ENCODE measurements at regions not wholly inside any gene's neighbourhood (a gene's known extent, or its start where the extent isn't known, plus 50 kb on each side); places are given as distances from the start of the nearest gene placed in this dataset.

DNA sequence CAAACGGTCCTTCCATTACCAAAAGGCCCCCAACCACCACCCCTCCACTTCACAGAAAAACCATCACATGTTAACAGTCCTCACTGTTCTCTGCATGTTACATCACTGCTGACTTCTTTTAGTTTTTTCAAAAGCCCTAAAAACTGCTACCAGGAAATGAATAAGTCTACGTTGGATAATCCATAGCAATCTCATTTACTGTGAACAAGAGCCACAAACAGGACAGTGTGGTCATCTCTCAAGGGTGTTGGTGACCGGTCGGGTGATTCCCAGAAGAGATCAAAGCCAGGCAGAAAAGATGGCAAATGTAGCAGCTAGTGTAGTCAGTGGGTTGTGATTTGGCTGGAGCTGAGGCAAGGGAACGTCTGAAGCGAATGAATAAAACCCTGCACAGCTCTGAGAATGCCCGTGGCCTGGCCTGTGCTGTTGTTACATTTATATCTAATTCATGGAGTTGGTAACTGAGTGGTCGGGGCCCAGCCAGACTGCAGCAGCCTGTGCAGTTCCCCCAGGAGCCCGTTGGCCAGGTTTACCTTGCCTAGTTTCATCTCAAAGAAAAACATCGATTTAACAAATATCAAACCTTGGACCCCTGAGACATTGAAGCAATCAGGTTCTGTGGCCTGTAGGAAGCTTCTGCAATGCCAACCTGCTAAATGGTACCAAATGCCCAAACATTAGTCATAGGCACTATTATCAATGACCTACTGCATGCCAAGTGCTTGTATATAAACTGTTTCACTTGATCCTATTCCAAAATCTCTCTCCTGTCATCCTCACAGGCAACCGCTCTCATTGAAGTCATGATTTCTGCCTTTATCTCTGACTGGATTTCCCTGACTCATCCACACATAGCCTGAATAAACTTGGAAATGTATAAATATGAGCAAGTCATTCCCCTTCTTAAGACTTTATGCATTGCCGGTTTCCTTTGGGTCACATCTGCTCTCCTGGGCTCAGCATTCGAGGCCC, 153.8 kb upstream of the SERP2 start:
- intact Hi-C loops (cut with DNase I) = no loop called here
- DNase-seq (ENCODE audit: low spot score) = no peak

DNA sequence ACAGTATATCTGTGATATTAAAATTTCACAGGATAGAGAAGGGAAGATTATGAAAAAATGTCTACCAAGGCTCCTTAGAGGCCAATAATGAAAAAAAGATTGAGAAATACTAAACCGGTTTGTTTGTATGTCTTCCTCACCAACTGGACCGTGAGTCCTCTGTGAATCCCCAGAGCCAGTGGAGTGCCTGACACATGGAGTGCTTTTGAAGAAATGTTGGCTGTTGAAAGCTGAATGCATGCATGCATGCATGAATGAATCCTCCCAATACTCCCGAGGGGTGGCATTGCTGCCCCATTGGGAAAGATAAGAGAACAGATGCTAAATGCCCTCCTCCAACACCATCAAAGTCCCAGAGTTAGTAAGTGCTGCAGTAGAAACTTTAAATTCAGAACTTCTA, 152.7 kb upstream of the SERP2 start:
- no peak for DNase-seq (ENCODE audit: low spot score)
- intact Hi-C loops (cut with DNase I) = no loop called here

DNA sequence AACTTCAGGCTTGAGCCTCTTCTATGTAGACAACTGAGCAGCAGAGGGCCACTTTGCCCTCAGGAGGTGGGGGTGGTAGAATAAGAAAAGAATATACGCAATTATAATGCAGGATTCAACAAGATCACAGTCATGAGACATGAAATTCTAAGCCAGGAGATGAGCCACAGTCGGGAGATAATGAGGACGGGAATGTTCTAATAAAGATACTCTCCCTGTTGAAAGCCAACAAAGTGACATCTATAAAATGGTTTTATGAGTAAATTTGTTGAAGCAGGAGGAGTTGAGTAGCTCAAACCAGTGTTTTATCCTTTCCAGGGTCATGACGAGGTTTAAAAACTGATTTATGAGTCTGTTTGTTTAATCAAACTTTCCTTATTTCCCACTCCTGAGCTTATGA, 152.0 kb upstream of the SERP2 start:
- DNase-seq (ENCODE audit: low spot score) = no peak
- intact Hi-C loops (cut with DNase I) = no loop called here

DNA sequence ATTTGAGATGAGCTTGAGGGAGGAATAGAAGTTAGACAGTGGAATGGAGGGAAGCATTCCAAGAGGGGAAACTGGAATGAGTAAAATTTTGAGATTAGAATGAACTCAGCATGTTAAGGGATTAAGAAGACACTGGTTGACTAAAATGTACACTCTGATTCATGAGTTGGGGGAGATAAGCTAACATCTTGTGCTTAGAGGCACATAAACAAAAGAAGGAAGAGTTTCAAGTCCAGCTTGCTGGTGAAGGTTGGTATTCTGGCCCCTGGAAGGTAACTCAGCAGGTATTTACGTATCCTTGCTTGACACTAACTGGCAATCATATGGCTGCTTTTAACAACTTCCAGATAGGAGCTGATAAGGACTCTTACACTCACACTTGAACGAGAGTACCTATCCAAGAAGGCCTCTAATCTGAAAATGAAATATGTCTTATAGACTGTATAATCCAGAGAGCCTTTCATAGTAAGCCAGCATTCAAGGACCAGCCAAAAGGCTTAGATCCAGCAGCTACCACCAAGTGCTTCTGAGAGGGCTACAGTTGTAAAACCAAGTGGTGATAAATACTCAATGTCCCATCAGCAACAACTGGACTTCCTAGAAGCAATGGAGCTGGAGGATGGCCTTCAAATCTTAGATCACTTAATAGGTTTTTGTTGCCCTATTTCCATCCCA, 149.7 kb upstream of the SERP2 start:
- no peak for DNase-seq (ENCODE audit: low spot score)
- intact Hi-C loops (cut with DNase I) = no loop called here

DNA sequence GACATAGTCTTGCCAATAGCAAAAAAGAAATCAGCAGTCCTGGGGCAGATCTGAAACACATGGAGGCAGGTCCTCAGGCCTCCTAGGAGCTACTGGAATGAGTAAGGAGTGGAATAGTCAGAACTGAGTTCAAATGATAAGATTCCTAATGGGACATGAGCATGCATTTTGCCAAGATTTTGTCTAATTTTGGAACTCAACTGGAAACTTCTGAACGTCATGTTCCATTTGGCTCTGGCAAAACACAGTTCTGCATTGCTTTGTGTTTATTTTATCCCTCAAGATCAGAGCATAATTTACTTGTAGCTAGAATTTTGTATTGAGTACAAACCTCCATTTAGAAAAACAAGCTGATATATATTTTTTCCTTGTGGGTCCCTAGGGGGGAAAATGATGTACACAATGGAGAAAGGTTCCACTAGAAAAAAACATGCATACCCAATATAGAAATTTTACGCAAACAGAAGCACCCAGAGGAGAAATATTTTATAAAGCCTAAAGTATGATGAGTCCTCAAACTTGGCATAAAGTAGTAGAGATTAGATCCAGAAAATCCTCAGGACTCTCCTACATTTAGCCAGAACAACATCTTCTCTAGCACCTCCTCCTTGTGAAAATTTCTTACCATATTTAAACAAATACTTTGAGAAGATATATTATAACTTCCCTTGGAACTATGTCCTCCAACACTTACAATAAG, 149.0 kb upstream of the SERP2 start:
- intact Hi-C loops (cut with DNase I) = no loop called here

DNA sequence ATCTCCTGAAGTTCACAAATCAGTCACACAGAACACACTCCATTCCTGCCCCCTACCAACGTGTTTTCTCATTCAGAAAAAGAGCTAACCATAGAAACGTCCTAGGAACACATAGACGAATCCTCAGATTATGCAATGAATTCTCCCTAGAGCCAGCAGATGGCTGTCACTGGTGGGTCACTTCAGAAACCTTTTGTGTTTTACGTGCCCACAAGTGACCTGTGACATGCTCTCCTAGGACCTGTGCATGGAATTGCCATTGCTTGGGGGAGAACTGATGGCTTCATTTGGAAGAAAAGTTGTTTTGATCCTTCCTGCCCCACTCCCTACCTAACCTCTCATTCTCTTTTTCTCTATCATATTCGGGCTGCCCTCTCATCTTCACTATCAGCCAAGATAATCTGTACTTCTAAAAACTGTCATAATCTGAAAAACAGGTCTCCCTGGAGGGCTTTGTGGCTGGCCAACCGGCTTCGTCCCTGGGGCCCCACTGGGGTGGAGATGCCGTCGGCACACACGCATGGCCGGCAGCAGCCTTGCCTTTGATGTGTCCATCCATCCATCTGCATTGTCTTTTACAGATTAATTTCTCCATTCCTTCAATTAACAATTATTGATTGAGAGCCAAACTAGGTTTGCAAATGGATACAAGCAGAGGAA, 144.1 kb upstream of the SERP2 start:
- DNase-seq (ENCODE audit: low spot score) = no peak
- intact Hi-C loops (cut with DNase I) = no loop called here

More for the DNA sequence above, 149.0 kb upstream of the SERP2 start:
- no peak for DNase-seq (ENCODE audit: low spot score)

DNA sequence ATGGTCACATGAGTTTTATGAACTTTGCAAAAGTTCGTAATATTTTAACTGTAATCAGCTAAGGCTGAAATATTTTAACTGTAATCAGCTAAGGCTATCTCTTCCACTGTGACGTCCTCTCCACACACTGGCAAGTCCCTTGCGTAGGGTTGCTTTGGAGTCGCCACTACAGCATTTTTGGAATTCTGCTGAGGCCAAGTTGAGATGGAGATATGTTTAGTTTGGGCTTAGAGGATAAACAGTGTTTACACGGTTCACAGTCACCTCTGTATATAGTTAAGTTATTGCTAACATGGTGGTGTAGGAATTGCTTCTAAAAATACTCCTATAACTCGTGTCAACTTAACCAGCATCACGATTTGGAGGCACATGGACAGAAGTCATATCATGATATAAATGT, 143.6 kb upstream of the SERP2 start:
- intact Hi-C loops (cut with DNase I) = no loop called here
- DNase-seq (ENCODE audit: low spot score) = no peak

DNA sequence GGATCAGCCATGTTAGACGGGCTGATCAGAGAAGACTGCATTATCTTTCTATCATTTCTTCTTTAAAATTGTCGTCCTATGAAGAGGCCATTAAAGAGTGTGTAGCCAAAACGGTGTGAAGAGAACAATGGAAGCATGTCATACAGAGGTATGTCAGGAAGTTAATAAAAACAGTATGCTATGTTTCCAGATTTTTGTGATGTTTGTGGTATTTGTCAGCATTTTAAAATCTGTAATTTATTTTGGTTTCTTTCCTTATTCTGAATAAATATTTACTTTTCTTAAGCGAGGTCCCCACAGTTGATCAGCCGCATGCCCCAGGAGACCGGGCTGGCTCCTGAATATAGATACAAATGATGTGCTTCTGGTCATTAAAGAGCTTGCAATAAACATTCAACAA, 142.9 kb upstream of the SERP2 start:
- no peak for DNase-seq (ENCODE audit: low spot score)
- intact Hi-C loops (cut with DNase I) = no loop called here

DNA sequence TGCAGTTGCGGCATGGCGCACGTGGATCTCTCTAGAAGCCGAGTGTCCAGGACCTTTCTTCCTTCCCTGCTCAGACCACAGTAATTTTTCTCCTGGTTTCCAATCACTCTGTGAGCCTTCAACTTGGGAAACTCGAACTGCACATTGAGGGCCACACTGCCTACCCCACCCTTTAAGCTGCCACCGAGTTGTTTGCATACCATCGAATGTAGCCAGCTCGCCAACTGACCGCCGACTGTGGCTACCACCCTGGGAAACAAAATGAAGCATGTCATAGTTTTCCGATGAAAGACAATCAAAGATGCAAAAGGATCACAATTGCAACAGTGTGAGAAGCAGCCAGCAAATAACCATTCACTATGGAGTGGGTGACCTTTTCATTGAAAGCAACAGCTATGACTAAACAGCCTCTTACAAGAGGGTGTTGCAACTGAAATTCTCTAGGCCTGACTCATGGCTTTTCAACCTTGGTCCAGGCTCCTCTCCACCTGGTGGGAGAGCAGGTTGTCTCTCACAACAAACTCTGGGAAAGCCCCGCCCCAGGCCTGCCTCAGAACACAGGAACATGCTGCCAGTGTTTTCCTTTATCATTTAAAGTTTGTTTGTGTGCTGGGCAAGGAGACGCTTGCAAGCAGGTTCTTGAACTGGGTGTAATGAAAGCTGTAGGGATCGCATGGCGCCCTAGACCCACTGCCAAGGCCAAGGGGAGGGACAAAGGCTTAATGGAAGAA, 141.7 kb upstream of the SERP2 start:
- intact Hi-C loops (cut with DNase I) = no loop called here
- no peak for DNase-seq (ENCODE audit: low spot score)

DNA sequence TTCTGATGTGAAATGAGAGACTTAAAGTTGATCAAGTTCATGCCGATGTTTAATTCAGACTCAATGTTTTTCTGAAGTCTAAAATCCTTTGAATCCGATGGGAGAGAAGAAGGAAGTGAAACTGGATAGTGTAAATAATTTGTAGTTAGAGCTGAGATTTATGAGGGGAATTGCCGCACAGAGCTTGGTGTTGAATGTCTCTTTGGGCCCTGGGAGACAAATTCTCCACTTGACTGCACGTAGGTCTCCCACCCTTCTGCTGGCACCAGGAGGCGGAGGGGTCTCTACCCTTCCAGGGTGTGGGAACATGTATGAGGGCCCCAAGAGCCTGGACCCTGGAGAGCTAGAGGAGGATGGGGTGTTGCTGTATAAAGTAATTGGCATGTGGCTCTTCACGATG, 140.8 kb upstream of the SERP2 start:
- intact Hi-C loops (cut with DNase I) = no loop called here
- no peak for DNase-seq (ENCODE audit: low spot score)

DNA sequence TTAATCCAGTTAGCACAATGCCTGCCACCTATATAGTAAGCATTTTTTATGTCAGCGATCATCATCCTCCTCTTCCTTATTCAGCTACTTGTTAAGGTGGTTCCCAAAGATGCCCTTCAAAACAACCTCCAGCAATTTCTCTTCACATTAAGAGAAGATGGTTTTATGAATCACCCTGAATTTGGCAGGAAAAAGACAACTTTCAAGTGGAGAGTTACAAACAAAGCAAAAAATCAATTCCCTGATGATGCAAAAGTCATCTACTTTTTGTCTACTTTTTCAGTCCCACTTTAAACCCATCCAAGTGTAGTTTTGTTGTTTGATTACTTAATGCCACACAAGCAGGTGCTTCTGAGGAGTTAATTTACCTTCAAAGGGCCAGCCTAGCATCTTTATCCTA, 139.1 kb upstream of the SERP2 start:
- DNase-seq (ENCODE audit: low spot score) = no peak
- intact Hi-C loops (cut with DNase I) = no loop called here

DNA sequence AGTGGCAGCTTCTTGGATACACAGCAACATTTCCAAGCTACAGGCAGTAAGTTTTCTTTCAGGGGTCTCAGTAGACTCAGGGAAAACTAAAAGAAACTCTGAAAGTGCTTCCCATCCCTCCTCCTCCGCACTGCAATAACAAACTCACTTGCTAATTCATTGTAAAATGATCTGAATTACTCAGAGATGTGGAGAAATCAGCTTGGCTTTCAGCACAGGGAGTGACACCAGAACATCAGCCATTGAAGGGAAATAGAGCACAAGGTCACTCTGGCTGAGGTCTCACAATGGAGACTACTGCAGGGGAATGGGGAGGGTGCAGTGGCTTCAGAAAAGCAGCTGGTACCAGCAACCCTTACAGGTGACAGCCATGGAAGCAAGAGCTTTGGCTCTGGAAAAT, 137.3 kb upstream of the SERP2 start:
- no peak for DNase-seq (ENCODE audit: low spot score)
- intact Hi-C loops (cut with DNase I) = loop anchor here (2.0 to 5.0 kb wide), 2 partner anchors 44 to 198 kb away; no protein-coding TSS in a partner anchor

DNA sequence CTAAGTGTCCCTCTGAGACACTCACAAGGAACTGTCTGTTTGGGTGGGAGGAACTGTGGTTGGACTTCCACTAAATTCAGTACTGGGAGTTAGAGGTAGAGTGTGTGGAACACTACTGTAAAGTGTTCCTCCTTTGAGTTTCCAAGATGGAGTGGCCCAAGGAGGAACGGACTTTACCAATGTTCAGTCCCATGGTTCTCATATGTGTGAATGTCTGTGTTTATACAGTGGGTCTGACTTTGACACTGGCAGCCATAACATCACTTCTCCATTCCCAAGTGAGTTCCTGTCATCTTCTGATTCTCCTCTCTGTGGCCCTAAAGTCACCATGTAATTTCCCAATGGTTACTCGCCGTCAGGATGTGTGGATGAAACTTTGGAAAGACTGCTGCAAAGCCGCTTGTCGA, 136.8 kb upstream of the SERP2 start:
- intact Hi-C loops (cut with DNase I) = loop anchor here (2.0 to 5.0 kb wide), 2 partner anchors 45 to 198 kb away; no protein-coding TSS in a partner anchor
- no peak for DNase-seq (ENCODE audit: low spot score)

DNA sequence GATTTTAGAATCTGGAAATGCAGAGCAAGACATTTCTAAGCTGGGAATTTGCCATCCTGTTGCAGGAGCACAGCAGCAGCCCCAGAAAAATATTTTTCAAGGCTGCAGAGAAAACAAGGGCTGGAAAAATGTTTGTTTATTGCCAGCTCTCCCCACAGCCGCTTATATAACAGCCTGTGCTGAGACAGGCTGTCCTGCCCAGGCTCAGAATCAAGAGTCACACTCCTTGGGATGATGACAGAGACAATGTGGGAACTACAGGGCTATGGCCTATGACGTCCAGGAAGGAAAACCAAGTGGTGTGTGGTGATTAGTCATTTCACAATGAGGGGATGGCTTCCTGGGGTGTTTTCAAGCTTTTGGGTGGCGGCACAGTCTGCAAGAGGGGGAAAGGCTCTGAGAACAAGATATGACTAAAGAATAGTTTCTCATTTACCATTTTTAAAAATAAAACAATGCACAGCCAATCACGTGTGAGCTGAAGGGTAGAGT, 136.3 kb upstream of the SERP2 start:
- no peak for DNase-seq (ENCODE audit: low spot score)

DNA sequence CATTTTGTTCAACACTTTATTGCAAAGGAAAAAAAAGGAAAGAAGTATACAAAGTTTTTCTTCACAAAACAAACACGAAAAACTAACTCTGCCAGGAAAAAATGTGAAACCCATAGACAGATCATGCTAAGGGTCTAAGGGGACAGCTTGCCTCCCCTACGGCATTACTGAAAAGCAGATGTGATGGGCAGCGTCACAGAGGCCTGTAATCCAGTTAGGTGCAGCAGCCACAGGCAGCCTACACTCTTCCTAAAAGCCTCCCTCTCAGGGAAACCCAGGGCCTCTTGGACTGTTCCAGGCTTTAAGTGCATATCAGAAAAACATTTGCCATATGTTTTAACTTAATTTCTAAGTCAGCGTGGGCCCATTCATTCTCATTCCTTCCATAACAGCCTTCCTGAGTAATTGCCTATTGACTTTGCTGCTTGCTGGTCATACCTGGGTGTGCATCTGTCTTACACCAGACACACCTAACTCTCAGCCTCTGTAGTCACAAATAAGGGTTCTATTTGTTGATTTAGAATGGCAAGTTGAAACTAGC, 135.7 kb upstream of the SERP2 start:
- intact Hi-C loops (cut with DNase I) = loop anchor here (2.0 to 5.0 kb wide), 3 partner anchors 46 to 197 kb away; no protein-coding TSS in a partner anchor
- DNase-seq (ENCODE audit: low spot score) = no peak

More for the DNA sequence above, 136.3 kb upstream of the SERP2 start:
- intact Hi-C loops (cut with DNase I) = loop anchor here (2.0 to 5.0 kb wide), 2 partner anchors 45 to 197 kb away; no protein-coding TSS in a partner anchor

DNA sequence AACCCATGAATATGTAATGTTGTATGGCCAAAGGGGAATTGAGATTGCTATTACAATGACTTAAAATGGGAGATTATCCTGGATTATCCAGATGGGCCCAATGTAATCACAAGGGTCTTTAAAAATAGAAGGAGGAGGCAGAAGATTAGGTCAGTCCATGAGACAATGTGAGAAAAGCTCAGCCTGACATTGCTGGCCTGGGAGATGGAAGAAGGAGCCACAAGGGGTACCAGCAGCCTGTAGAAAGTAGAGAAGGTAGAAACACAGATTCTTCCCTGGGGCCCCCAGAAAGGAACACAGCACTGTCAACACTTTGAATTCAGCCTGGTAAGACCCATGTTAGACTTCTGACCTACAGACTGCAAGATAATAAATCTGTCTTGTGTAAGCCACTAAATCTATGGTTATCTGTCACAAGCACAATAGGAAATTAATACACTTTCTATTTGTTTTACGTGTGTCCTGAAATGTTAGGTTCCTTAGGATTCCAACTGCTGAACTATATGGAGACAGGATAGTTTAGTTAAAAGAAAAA, 132.9 kb upstream of the SERP2 start:
- intact Hi-C loops (cut with DNase I) = no loop called here
- DNase-seq (ENCODE audit: low spot score) = no peak

DNA sequence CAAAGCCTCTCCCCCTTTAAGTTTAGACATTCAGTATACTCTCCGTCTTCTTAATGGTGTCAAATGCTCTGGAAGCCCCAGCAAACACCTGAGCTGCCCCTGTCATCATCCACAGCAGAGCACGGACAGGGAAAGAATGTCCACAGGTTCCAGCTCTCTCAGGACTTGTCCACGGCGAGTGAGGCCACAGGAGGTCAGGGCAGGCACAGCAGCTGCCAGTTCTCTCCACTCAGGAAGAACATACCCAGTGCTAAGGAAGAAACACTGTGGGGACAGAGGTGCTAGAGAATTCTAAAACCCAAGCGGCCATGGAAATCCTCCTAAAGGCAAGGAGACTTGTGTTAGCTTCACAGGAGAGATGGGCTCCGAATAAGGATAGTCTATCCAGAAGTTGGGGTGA, 132.0 kb upstream of the SERP2 start:
- DNase-seq (ENCODE audit: low spot score) = no peak
- intact Hi-C loops (cut with DNase I) = loop anchor here (2.0 kb wide), 1 partner anchor 195 kb away; no protein-coding TSS in a partner anchor

DNA sequence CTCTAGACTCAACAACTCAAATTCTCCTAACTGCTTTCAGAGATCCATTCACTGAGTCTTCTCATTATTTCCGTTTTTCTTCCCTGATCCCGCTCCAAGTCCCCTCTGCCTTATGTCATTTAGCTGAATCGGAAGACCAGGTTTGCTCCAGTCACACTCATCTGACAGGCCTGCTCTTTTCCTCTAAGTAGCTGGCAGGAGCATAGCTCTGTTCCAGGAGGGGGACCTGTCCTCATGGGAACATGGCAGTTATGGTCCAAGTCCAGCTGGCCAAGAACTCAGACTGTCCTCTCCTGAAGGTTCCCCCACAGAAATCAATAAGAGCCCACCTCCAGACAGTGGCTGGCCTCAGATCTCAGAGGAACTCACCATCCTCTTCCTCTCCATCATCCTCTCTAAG, 130.9 kb upstream of the SERP2 start:
- intact Hi-C loops (cut with DNase I) = loop anchor here (2.0 kb wide), 1 partner anchor 194 kb away; no protein-coding TSS in a partner anchor
- no peak for DNase-seq (ENCODE audit: low spot score)
